ENCODE measurements at regions not wholly inside any gene's neighbourhood (a gene's known extent, or its start where the extent isn't known, plus 50 kb on each side); places are given as distances from the start of the nearest gene placed in this dataset.

- dilution Hi-C loops (cut with MboI; ENCODE audit: extremely low pct_ligation_motif_present, low sequenced_read_pairs): no loop called here
- H3K36me3 ChIP-seq (ENCODE audit: control insufficient read depth in 2 of 2, extremely low read depth in 1 of 2, insufficient read depth in 2 of 2, low read length in 2 of 2): no peaks in the 10 kb centered on the region
- no peak for DNase-seq (ENCODE audit: low read depth, low spot score)
- no peaks in the 10 kb centered on the region for H3K4me1 ChIP-seq (ENCODE audit: control insufficient read depth, extremely low read depth, insufficient read depth, low read length)
- no peak overlapping the region for H3K4me3 ChIP-seq (replicated peaks in 1 of 3; ENCODE audit: insufficient read depth in 1 of 3, low read depth in 1 of 3, low read length in 3 of 3)
- no peaks in the 10 kb centered on the region for H3K9me1 ChIP-seq (replicated peaks; ENCODE audit: control insufficient read depth, extremely low read depth, insufficient read depth, low read length)
- H3K9ac ChIP-seq (replicated peaks; ENCODE audit: extremely low read depth, insufficient read depth, low read length): no peak overlapping the region
- no peak for FAIRE-seq
- no peaks in the 10 kb centered on the region for H3K79me2 ChIP-seq (ENCODE audit: control insufficient read depth, insufficient read depth, low read length)
- no TSS peak for BruUV-seq (replicated peaks)
- no peak overlapping the region for H3K4me2 ChIP-seq (ENCODE audit: insufficient read depth, low read length)
- H3K27ac ChIP-seq (ENCODE audit: insufficient read depth, low read depth, low read length): no peak overlapping the region
- ChIA-PET CTCF (no interaction called here), POLR2A (no interaction called here)
- H2AFZ ChIP-seq (ENCODE audit: low read depth, low read length): no peak overlapping the region
- intact Hi-C loops (cut with micrococcal nuclease): no loop called here
- TF ChIP-seq EZH2 (IDR thresholded peaks at IDR 0.05; ENCODE audit: borderline replicate concordance, low read depth, low read length, severe bottlenecking) (no peak), FOS (IDR thresholded peaks at IDR 0.05; ENCODE audit: borderline replicate concordance, insufficient read depth, low read length) (no peak), JUN (IDR thresholded peaks at IDR 0.05; ENCODE audit: borderline replicate concordance, insufficient read depth, insufficient read length, low read depth) (no peak), MYC (IDR thresholded peaks at IDR 0.05; ENCODE audit: low read depth, low read length) (no peak), POLR2A (IDR thresholded peaks at IDR 0.05; ENCODE audit: low read depth, low read length) (no peak), GATA2 (IDR thresholded peaks at IDR 0.05; ENCODE audit: insufficient read depth, insufficient read length, low read depth, low read length) (no peak), CTCF (IDR thresholded peaks at IDR 0.05; ENCODE audit: extremely low read depth in 1 of 2, insufficient read depth in 1 of 2, low read depth in 1 of 2, low read length in 2 of 2) (no peak)
- H3K27me3 ChIP-seq (ENCODE audit: control insufficient read depth in 2 of 2, insufficient read depth in 2 of 2, low read length in 2 of 2): no peaks in the 10 kb centered on the region
- peaks cover 4% of the 10 kb centered on the region for H3K9me3 ChIP-seq (replicated peaks; ENCODE audit: control insufficient read depth, insufficient read depth, low read length)
- H4K20me1 ChIP-seq (replicated peaks; ENCODE audit: control insufficient read depth, extremely low read depth, insufficient read depth, low read length): no peaks in the 10 kb centered on the region
These were observed 754.0 kb upstream of the FAT3 start for GRCh38 chr11:91470656-91471055.

- BruUV-seq (replicated peaks): no TSS peak
- Histone ChIP-seq H3K36me3 (ENCODE audit: control insufficient read depth in 2 of 2, extremely low read depth in 1 of 2, insufficient read depth in 2 of 2, low read length in 2 of 2) (no peaks in the 10 kb centered on the region), H3K27ac (ENCODE audit: insufficient read depth, low read depth, low read length) (no peak overlapping the region), H3K9me3 (replicated peaks; ENCODE audit: control insufficient read depth, insufficient read depth, low read length) (peaks cover 2% of the 10 kb centered on the region), H3K4me1 (ENCODE audit: control insufficient read depth, extremely low read depth, insufficient read depth, low read length) (no peaks in the 10 kb centered on the region), H3K9ac (replicated peaks; ENCODE audit: extremely low read depth, insufficient read depth, low read length) (no peak overlapping the region), H3K4me3 (replicated peaks in 1 of 3; ENCODE audit: insufficient read depth in 1 of 3, low read depth in 1 of 3, low read length in 3 of 3) (no peak overlapping the region), H3K4me2 (ENCODE audit: insufficient read depth, low read length) (no peak overlapping the region), H3K27me3 (ENCODE audit: control insufficient read depth in 2 of 2, insufficient read depth in 2 of 2, low read length in 2 of 2) (no peaks in the 10 kb centered on the region), H3K79me2 (ENCODE audit: control insufficient read depth, insufficient read depth, low read length) (no peaks in the 10 kb centered on the region), H4K20me1 (replicated peaks; ENCODE audit: control insufficient read depth, extremely low read depth, insufficient read depth, low read length) (no peaks in the 10 kb centered on the region), H2AFZ (ENCODE audit: low read depth, low read length) (no peak overlapping the region), H3K9me1 (replicated peaks; ENCODE audit: control insufficient read depth, extremely low read depth, insufficient read depth, low read length) (no peaks in the 10 kb centered on the region)
- POLR2A ChIA-PET: no interaction called here
- TF ChIP-seq JUN (IDR thresholded peaks at IDR 0.05; ENCODE audit: borderline replicate concordance, insufficient read depth, insufficient read length, low read depth) (no peak), CTCF (IDR thresholded peaks at IDR 0.05; ENCODE audit: extremely low read depth in 1 of 2, insufficient read depth in 1 of 2, low read depth in 1 of 2, low read length in 2 of 2) (no peak), GATA2 (IDR thresholded peaks at IDR 0.05; ENCODE audit: insufficient read depth, insufficient read length, low read depth, low read length) (no peak), POLR2A (IDR thresholded peaks at IDR 0.05; ENCODE audit: low read depth, low read length) (no peak), MYC (IDR thresholded peaks at IDR 0.05; ENCODE audit: low read depth, low read length) (no peak), POLR2AphosphoS5 (IDR thresholded peaks at IDR 0.05; ENCODE audit: insufficient read depth, low read depth, low read length) (no peak), EZH2 (IDR thresholded peaks at IDR 0.05; ENCODE audit: borderline replicate concordance, low read depth, low read length, severe bottlenecking) (no peak), MAX (IDR thresholded peaks at IDR 0.05; ENCODE audit: insufficient read depth, insufficient read length) (no peak), FOS (IDR thresholded peaks at IDR 0.05; ENCODE audit: borderline replicate concordance, insufficient read depth, low read length) (no peak)
- no peak for DNase-seq (ENCODE audit: low read depth, low spot score)
- dilution Hi-C loops (cut with MboI; ENCODE audit: extremely low pct_ligation_motif_present, low sequenced_read_pairs): no loop called here
- no peak for FAIRE-seq
- intact Hi-C loops (cut with micrococcal nuclease): loop anchor here (5.0 kb wide), 1 partner anchor 823 kb away; no protein-coding TSS in a partner anchor
- CTCF ChIA-PET: no interaction called here
These were observed 764.8 kb upstream of the FAT3 start for GRCh38 chr11:91459840-91460239.

All from endothelial cell of umbilical vein (primary cell).